ENCODE measurements at regions not wholly inside any gene's neighbourhood (a gene's known extent, or its start where the extent isn't known, plus 50 kb on each side); places are given as distances from the start of the nearest gene placed in this dataset.

GRCh38 chr5:117649821-117650220 lies 1075.2 kb upstream of the SEMA6A start:
- no peak overlapping the region for H3K4me3 ChIP-seq
- no peaks in the 10 kb centered on the region for H3K36me3 ChIP-seq (ENCODE audit: low read depth)
- no peaks in the 10 kb centered on the region for H4K20me1 ChIP-seq (ENCODE audit: insufficient read depth)
- no TSS peak for BruUV-seq (replicated peaks)
- no peaks in the 10 kb centered on the region for H3K79me2 ChIP-seq (ENCODE audit: low read depth)
- H3F3A ChIP-seq (ENCODE audit: insufficient read depth, low read depth), result no peaks in the 10 kb centered on the region
- no peaks in the 10 kb centered on the region for H3K27me3 ChIP-seq (ENCODE audit: insufficient read depth, low read depth)
- H3K4me1 ChIP-seq (replicated peaks; ENCODE audit: insufficient read depth), result no peaks in the 10 kb centered on the region
- no peak for DNase-seq
- intact Hi-C loops (cut with micrococcal nuclease; ENCODE audit: unreplicated experiment), result no loop called here
- no peaks in the 10 kb centered on the region for H3K9me3 ChIP-seq (ENCODE audit: insufficient read depth, low read depth)
- no peak overlapping the region for H3K27ac ChIP-seq
- TF ChIP-seq EZH2 (IDR thresholded peaks at IDR 0.05; ENCODE audit: low read depth), result no peak
- no peak for TF ChIP-seq CTCF (conservative IDR thresholded peaks at IDR 0.05)
- H3K9me2 ChIP-seq (ENCODE audit: insufficient read depth), result no peaks in the 10 kb centered on the region
- ChIA-PET CTCF (no interaction called here), POLR2A (ENCODE audit: unreplicated experiment) (no interaction called here)
- H3K4me2 ChIP-seq, result no peak overlapping the region
- no peak overlapping the region for H2AFZ ChIP-seq

- intact Hi-C loops (cut with micrococcal nuclease; ENCODE audit: unreplicated experiment), result no loop called here
- Histone ChIP-seq H3K4me1 (replicated peaks; ENCODE audit: insufficient read depth) (no peaks in the 10 kb centered on the region), H3K4me3 (no peak overlapping the region), H3K9me2 (ENCODE audit: insufficient read depth) (no peaks in the 10 kb centered on the region), H3K79me2 (ENCODE audit: low read depth) (no peaks in the 10 kb centered on the region), H3K4me2 (no peak overlapping the region), H2AFZ (no peak overlapping the region), H4K20me1 (ENCODE audit: insufficient read depth) (no peaks in the 10 kb centered on the region), H3K27ac (no peak overlapping the region), H3K9me3 (ENCODE audit: insufficient read depth, low read depth) (no peaks in the 10 kb centered on the region), H3F3A (ENCODE audit: insufficient read depth, low read depth) (no peaks in the 10 kb centered on the region), H3K27me3 (ENCODE audit: insufficient read depth, low read depth) (no peaks in the 10 kb centered on the region), H3K36me3 (ENCODE audit: low read depth) (no peaks in the 10 kb centered on the region)
- POLR2A ChIA-PET (ENCODE audit: unreplicated experiment), result no interaction called here
- CTCF ChIA-PET, result no interaction called here
- no TSS peak for BruUV-seq (replicated peaks)
- TF ChIP-seq CTCF (conservative IDR thresholded peaks at IDR 0.05) (no peak), EZH2 (IDR thresholded peaks at IDR 0.05; ENCODE audit: low read depth) (no peak)
- DNase-seq, result no peak
Observed at GRCh38 chr5:117645400-117645799, 1070.8 kb upstream of the SEMA6A start.

- H3K27me3 ChIP-seq (ENCODE audit: insufficient read depth, low read depth), result no peaks in the 10 kb centered on the region
- BruUV-seq (replicated peaks), result no TSS peak
- H3K79me2 ChIP-seq (ENCODE audit: low read depth), result no peaks in the 10 kb centered on the region
- intact Hi-C loops (cut with micrococcal nuclease; ENCODE audit: unreplicated experiment), result no loop called here
- H4K20me1 ChIP-seq (ENCODE audit: insufficient read depth), result no peaks in the 10 kb centered on the region
- H3K9me3 ChIP-seq (ENCODE audit: insufficient read depth, low read depth), result no peaks in the 10 kb centered on the region
- H3F3A ChIP-seq (ENCODE audit: insufficient read depth, low read depth), result no peaks in the 10 kb centered on the region
- ChIA-PET CTCF (no interaction called here), POLR2A (ENCODE audit: unreplicated experiment) (no interaction called here)
- H3K9me2 ChIP-seq (ENCODE audit: insufficient read depth), result no peaks in the 10 kb centered on the region
- no peak overlapping the region for H2AFZ ChIP-seq
- H3K36me3 ChIP-seq (ENCODE audit: low read depth), result no peaks in the 10 kb centered on the region
- H3K4me2 ChIP-seq, result no peak overlapping the region
- H3K27ac ChIP-seq, result no peak overlapping the region
- H3K4me1 ChIP-seq (replicated peaks; ENCODE audit: insufficient read depth), result no peaks in the 10 kb centered on the region
- H3K4me3 ChIP-seq, result no peak overlapping the region
- no peak for TF ChIP-seq CTCF (conservative IDR thresholded peaks at IDR 0.05)
- no peak for TF ChIP-seq EZH2 (IDR thresholded peaks at IDR 0.05; ENCODE audit: low read depth)
- DNase-seq, result no peak
Observed at GRCh38 chr5:117638581-117638980, 1064.0 kb upstream of the SEMA6A start.
